HepG2 (cell line): ENCODE measurements at regions not wholly inside any gene's neighbourhood (a gene's known extent, or its start where the extent isn't known, plus 50 kb on each side); places are given as distances from the start of the nearest gene placed in this dataset.

Source experiments
- ATF7 ChIP-seq, 2 experiments: fragments of 450-650 bp in 1 of 2; sonication (generic) in 1 of 2; formaldehyde crosslinking in 1 of 2; IDR thresholded peaks; 2 replicates each; pipeline versions ENCODE4 v1.4.0 to v1.6.1; 2016 to 2020; ENCODE audit warnings: antibody characterized with exemption in 1 of 2, mild to moderate bottlenecking in 1 of 2, missing genetic modification reagents in 1 of 2
- BCLAF1 ChIP-seq: fragments of 450-650 bp; IDR thresholded peaks from 2 replicates; pipeline ENCODE4 v1.6.1; 2017; ENCODE audit warnings: mild to moderate bottlenecking
- POLR2A ChIP-seq, 2 experiments: IDR thresholded peaks; 2 replicates each; pipeline ENCODE4 v1.6.1; 2011; ENCODE audit warnings: low read depth in 2 of 2, low read length in 2 of 2, mild to moderate bottlenecking in 1 of 2, moderate library complexity in 1 of 2; ENCODE audit not compliant: insufficient read depth in 1 of 2
- ZNF274 ChIP-seq: sonication (generic); formaldehyde crosslinking; IDR thresholded peaks from 2 replicates; pipeline ENCODE4 v1.5.1; 2020; ENCODE audit warnings: mild to moderate bottlenecking, missing genetic modification reagents
- ZNF670 ChIP-seq: sonication (generic); formaldehyde crosslinking; IDR thresholded peaks from 2 replicates; pipeline ENCODE4 v1.8.0; 2022; ENCODE audit warnings: mild to moderate bottlenecking, missing genetic modification reagents, borderline replicate concordance
- ZNF75D ChIP-seq: sonication (generic); formaldehyde crosslinking; IDR thresholded peaks from 2 replicates; pipeline ENCODE4 v1.8.1; 2023; ENCODE audit warnings: missing genetic modification reagents, mild to moderate bottlenecking, borderline replicate concordance
- TF ChIP-seq, protein P1 (sequence below): sonication (generic); formaldehyde crosslinking; IDR thresholded peaks from 2 replicates; pipeline ENCODE4 v1.8.0; 2022; ENCODE audit warnings: low read depth, missing genetic modification reagents
- TF ChIP-seq, protein P2 (sequence below): sonication (generic); formaldehyde crosslinking; IDR thresholded peaks from 2 replicates; pipeline ENCODE4 v1.5.0; 2020; ENCODE audit warnings: mild to moderate bottlenecking, missing genetic modification reagents, moderate library complexity

DNA sequence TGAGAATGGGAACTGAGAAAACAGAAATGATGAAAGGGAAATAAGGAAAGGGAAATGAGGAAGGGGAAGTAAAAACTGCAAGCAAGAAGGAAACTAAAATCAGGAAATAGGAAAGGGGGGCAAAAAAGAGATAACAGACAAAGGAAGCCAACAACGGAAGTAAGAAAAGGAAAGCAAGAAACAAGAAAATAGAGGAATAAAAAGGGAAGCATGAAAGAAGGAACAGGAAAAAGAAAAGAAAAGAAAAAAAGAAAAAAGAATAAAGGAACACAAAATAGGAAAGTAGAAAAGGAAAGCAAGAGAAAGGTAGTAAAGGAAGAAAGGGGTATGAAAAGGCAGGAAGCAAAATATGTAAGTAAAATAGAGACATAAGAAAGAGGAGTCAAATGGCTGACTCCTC lies 241.2 kb upstream of the NCKAP5 start:
- TF ChIP-seq BCLAF1 (no peak), POLR2A (IDR thresholded peaks at IDR 0.05; ENCODE audit: insufficient read depth in 1 of 2, low read depth in 2 of 2, low read length in 2 of 2) (no peak), ZNF670 (CRISPR knock-in tag) (no peak), ZNF274 (no peak), ATF7 (IDR thresholded peaks at IDR 0.05) (no peak), ATF7 (CRISPR knock-in tag; IDR thresholded peaks at IDR 0.05) (no peak), ZNF75D (no peak)
- TF ChIP-seq, protein P1, sequence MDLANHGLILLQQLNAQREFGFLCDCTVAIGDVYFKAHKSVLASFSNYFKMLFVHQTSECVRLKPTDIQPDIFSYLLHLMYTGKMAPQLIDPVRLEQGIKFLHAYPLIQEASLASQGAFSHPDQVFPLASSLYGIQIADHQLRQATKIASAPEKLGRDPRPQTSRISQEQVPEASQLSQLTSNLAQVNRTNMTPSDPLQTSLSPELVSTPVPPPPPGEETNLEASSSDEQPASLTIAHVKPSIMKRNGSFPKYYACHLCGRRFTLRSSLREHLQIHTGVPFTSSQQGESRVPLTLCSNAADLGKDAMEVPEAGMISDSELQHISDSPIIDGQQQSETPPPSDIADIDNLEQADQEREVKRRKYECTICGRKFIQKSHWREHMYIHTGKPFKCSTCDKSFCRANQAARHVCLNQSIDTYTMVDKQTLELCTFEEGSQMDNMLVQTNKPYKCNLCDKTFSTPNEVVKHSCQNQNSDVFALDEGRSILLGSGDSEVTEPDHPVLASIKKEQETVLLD = no peak
- TF ChIP-seq, protein P2, sequence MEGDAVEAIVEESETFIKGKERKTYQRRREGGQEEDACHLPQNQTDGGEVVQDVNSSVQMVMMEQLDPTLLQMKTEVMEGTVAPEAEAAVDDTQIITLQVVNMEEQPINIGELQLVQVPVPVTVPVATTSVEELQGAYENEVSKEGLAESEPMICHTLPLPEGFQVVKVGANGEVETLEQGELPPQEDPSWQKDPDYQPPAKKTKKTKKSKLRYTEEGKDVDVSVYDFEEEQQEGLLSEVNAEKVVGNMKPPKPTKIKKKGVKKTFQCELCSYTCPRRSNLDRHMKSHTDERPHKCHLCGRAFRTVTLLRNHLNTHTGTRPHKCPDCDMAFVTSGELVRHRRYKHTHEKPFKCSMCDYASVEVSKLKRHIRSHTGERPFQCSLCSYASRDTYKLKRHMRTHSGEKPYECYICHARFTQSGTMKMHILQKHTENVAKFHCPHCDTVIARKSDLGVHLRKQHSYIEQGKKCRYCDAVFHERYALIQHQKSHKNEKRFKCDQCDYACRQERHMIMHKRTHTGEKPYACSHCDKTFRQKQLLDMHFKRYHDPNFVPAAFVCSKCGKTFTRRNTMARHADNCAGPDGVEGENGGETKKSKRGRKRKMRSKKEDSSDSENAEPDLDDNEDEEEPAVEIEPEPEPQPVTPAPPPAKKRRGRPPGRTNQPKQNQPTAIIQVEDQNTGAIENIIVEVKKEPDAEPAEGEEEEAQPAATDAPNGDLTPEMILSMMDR (CRISPR knock-in tag) = no peak
